ENCODE measurements at regions not wholly inside any gene's neighbourhood (a gene's known extent, or its start where the extent isn't known, plus 50 kb on each side); places are given as distances from the start of the nearest gene placed in this dataset.

GRCh38 chr4:22881411-22881810, 188.7 kb downstream of the GBA3 start:
- TF ChIP-seq CTCF (IDR thresholded peaks at IDR 0.05; ENCODE audit: borderline replicate concordance, insufficient read depth, low read depth, low read length), result no peak
- H3K4me3 ChIP-seq (ENCODE audit: low read depth, low read length), result no peak overlapping the region

GRCh38 chr4:22877486-22878052, 184.8 kb downstream of the GBA3 start:
- H3K4me3 ChIP-seq (ENCODE audit: low read depth, low read length), result no peak overlapping the region
- TF ChIP-seq CTCF (IDR thresholded peaks at IDR 0.05; ENCODE audit: borderline replicate concordance, insufficient read depth, low read depth, low read length), result no peak

- no peak overlapping the region for H3K4me3 ChIP-seq (ENCODE audit: low read depth, low read length)
- TF ChIP-seq CTCF (IDR thresholded peaks at IDR 0.05; ENCODE audit: borderline replicate concordance, insufficient read depth, low read depth, low read length), result no peak
These were observed 183.5 kb downstream of the GBA3 start for GRCh38 chr4:22876270-22876669.

GRCh38 chr4:22875587-22876257, 183.0 kb downstream of the GBA3 start:
- no peak for TF ChIP-seq CTCF (IDR thresholded peaks at IDR 0.05; ENCODE audit: borderline replicate concordance, insufficient read depth, low read depth, low read length)
- H3K4me3 ChIP-seq (ENCODE audit: low read depth, low read length), result no peak overlapping the region

GRCh38 chr4:22874334-22874912, 181.7 kb downstream of the GBA3 start:
- TF ChIP-seq CTCF (IDR thresholded peaks at IDR 0.05; ENCODE audit: borderline replicate concordance, insufficient read depth, low read depth, low read length), result no peak
- H3K4me3 ChIP-seq (ENCODE audit: low read depth, low read length), result no peak overlapping the region

GRCh38 chr4:22873899-22874298, 181.2 kb downstream of the GBA3 start:
- no peak overlapping the region for H3K4me3 ChIP-seq (ENCODE audit: low read depth, low read length)
- TF ChIP-seq CTCF (IDR thresholded peaks at IDR 0.05; ENCODE audit: borderline replicate concordance, insufficient read depth, low read depth, low read length), result no peak
